Left lung (tissue), 4 donors: ENCODE measurements at regions not wholly inside any gene's neighbourhood (a gene's known extent, or its start where the extent isn't known, plus 50 kb on each side); places are given as distances from the start of the nearest gene placed in this dataset.

Experiments used
- ATAC-seq: fragments of 200-7000 bp; cut with Tn5 transposase; one replicate; pipeline ENCODE4 v1.9.1; 2020; ENCODE audit warnings: moderate library complexity
- DNase-seq, 4 donors: peaks; one replicate each; pipeline ENCODE4 v3.0.0-alpha.2; 2013 to 2020
- H3K27ac ChIP-seq, 2 donors: fragments of 200-600 bp; sonication (generic) in 1 of 2; one replicate each; pipeline versions ENCODE4 v1.5.0 to v1.8.0; 2020 to 2021
- H3K27me3 ChIP-seq, 2 donors: fragments of 200-600 bp; sonication (generic) in 1 of 2; one replicate each; pipeline versions ENCODE4 v1.5.0 to v1.8.0; 2020 to 2021
- H3K36me3 ChIP-seq, 2 donors: fragments of 200-600 bp; sonication (generic) in 1 of 2; one replicate each; pipeline versions ENCODE4 v1.5.0 to v1.8.0; 2020 to 2021
- H3K4me1 ChIP-seq, 2 donors: fragments of 200-600 bp; one replicate each; pipeline ENCODE4 v1.8.0; 2021
- H3K4me3 ChIP-seq, 2 donors: fragments of 200-600 bp; sonication (generic) in 1 of 2; one replicate each; pipeline versions ENCODE4 v1.5.0 to v1.8.0; 2020 to 2021; ENCODE audit warnings: mild to moderate bottlenecking in 1 of 2
- H3K9me3 ChIP-seq, 2 donors: fragments of 200-600 bp; sonication (generic) in 1 of 2; one replicate each; pipeline versions ENCODE4 v1.5.0 to v1.8.0; 2020 to 2021
- CTCF ChIP-seq, 2 donors: fragments of 200-600 bp; sonication (generic) in 1 of 2; IDR thresholded peaks; one replicate each; pipeline versions ENCODE4 v1.5.0 to v1.8.0; 2021; ENCODE audit warnings: antibody characterized with exemption in 2 of 2
- intact Hi-C, 2 donors: fragments of 100-400 bp; cut with DNase I; formaldehyde crosslinking; loops; one replicate each; pipeline versions ENCODE4 v1.11.2 to v1.14.2; 2022
- donor health status: DM: no; HTN: yes; CAD: no.
- donor health status: DM: no; HTN: no; CAD: no.

GRCh38 chr6:44059359-44060346 lies 67.6 kb downstream of the MRPL14 start:
- H3K4me3 ChIP-seq: no peak overlapping the region
- intact Hi-C loops: no loop called here
- peaks cover 29 to 62% of the 10 kb centered on the region in 2 donors for H3K4me1 ChIP-seq
- DNase-seq (no peak), ATAC-seq (no peak)
- peak overlapping the region; percentile 88 to 93 for H3K27ac ChIP-seq
- no peaks in the 10 kb centered on the region for H3K27me3 ChIP-seq
- TF ChIP-seq CTCF (IDR thresholded peaks at IDR 0.05): no peak
- no peaks in the 10 kb centered on the region for H3K9me3 ChIP-seq
- H3K36me3 ChIP-seq: no peaks in the 10 kb centered on the region

GRCh38 chr6:44058617-44059358 lies 68.5 kb downstream of the MRPL14 start:
- DNase-seq (peak in 3 of 4 donors; percentile 63 to 94 (median 91)), ATAC-seq (peak; percentile 89)
- no peak overlapping the region for H3K4me3 ChIP-seq
- peak overlapping the region; percentile 88 to 93 for H3K27ac ChIP-seq
- peak in 1 of 2 donors; percentile 17 for TF ChIP-seq CTCF (IDR thresholded peaks at IDR 0.05)
- no peaks in the 10 kb centered on the region for H3K9me3 ChIP-seq
- intact Hi-C loops: no loop called here
- no peaks in the 10 kb centered on the region for H3K27me3 ChIP-seq
- H3K4me1 ChIP-seq: peaks cover 27 to 53% of the 10 kb centered on the region in 2 donors
- H3K36me3 ChIP-seq: no peaks in the 10 kb centered on the region

- Histone ChIP-seq H3K4me1 (peaks cover 27 to 57% of the 10 kb centered on the region in 2 donors), H3K9me3 (no peaks in the 10 kb centered on the region), H3K27me3 (no peaks in the 10 kb centered on the region), H3K27ac (peak overlapping the region; percentile 88 to 93), H3K4me3 (no peak overlapping the region), H3K36me3 (no peaks in the 10 kb centered on the region)
- ATAC-seq (no peak), DNase-seq (no peak)
- TF ChIP-seq CTCF (IDR thresholded peaks at IDR 0.05): no peak
- intact Hi-C loops: no loop called here
These were observed 69.2 kb downstream of the MRPL14 start for GRCh38 chr6:44057931-44058616.

- H3K36me3 ChIP-seq: no peaks in the 10 kb centered on the region
- H3K27me3 ChIP-seq: no peaks in the 10 kb centered on the region
- no peaks in the 10 kb centered on the region for H3K9me3 ChIP-seq
- peak overlapping the region; percentile 88 to 93 for H3K27ac ChIP-seq
- DNase-seq: no peak
- no peak for ATAC-seq
- no peak for TF ChIP-seq CTCF (IDR thresholded peaks at IDR 0.05)
- H3K4me1 ChIP-seq: peaks cover 27 to 64% of the 10 kb centered on the region in 2 donors
- no peak overlapping the region for H3K4me3 ChIP-seq
- intact Hi-C loops: no loop called here
These were observed 69.9 kb downstream of the MRPL14 start for GRCh38 chr6:44057238-44057930.
